Activated CD8-positive, alpha-beta T cell treated with anti-CD3 and anti-CD28 coated beads for 36 hours (primary cell): ENCODE measurements at regions not wholly inside any gene's neighbourhood (a gene's known extent, or its start where the extent isn't known, plus 50 kb on each side); places are given as distances from the start of the nearest gene placed in this dataset.

ENCODE experiments used
- ATAC-seq: fragments of 200-7000 bp; cut with Tn5 transposase; one replicate; pipeline ENCODE4 v1.10.0; 2021; ENCODE audit warnings: mild to moderate bottlenecking, moderate library complexity
- CTCF ChIA-PET: fragments of 350-600 bp; sonication (Branson Sonifier 250); formaldehyde crosslinking; loops from one replicate; lab custom pipeline; 2021; ENCODE audit warnings: antibody characterized with exemption; lab: Charles Lee
- POLR2A ChIA-PET: fragments of 350-600 bp; sonication (Branson Sonifier 250); formaldehyde crosslinking; loops from one replicate; lab custom pipeline; 2021; ENCODE audit warnings: antibody characterized with exemption; lab: Charles Lee
- DNase-seq: peaks from one replicate; pipeline ENCODE4 v3.0.0-alpha.2; 2020
- H3K27ac Mint-ChIP-seq: one replicate; pipeline ENCODE4 v1.8.0; 2021; ENCODE audit warnings: mild to moderate bottlenecking, mixed read lengths
- H3K27me3 Mint-ChIP-seq: one replicate; pipeline ENCODE4 v1.8.0; 2021; ENCODE audit warnings: mixed read lengths
- H3K36me3 Mint-ChIP-seq: one replicate; pipeline ENCODE4 v1.8.0; 2021; ENCODE audit warnings: low read depth, mixed read lengths
- H3K4me1 Mint-ChIP-seq: one replicate; pipeline ENCODE4 v1.8.0; 2021; ENCODE audit warnings: low read depth, mixed read lengths
- H3K4me3 Mint-ChIP-seq: one replicate; pipeline ENCODE4 v1.8.0; 2021; ENCODE audit warnings: mild to moderate bottlenecking, moderate library complexity, mixed read lengths
- H3K9me3 Mint-ChIP-seq: one replicate; pipeline ENCODE4 v1.8.0; 2021; ENCODE audit warnings: mixed read lengths
- intact Hi-C: fragments of 100-400 bp; cut with micrococcal nuclease; formaldehyde crosslinking; loops from one replicate; pipeline ENCODE4 v1.10.0; 2022
- TF ChIP-seq, protein P1 (sequence below): fragments of 200-600 bp; IDR thresholded peaks from one replicate; pipeline ENCODE4 v1.8.0; 2022; ENCODE audit warnings: antibody characterized with exemption, mild to moderate bottlenecking

DNA sequence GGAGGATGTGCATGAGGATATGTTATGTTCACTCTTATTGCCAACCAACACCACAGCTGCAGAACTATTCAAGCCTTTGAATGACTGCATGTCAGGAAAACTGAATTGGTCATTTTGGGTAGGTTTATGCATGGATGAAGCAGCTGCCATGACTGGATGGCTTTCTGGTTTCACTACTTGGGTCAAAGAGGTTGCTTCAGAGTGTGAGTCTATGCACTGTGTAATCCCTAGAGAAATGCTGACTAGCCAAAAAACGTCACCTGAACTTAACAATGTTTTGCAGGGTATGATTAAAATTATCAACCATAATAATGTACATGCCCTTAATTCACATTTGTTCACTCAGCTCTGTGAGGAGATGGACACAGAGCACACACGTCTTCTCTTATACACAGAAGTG lies 206.7 kb upstream of the RBBP8 start:
- no peak for DNase-seq

DNA sequence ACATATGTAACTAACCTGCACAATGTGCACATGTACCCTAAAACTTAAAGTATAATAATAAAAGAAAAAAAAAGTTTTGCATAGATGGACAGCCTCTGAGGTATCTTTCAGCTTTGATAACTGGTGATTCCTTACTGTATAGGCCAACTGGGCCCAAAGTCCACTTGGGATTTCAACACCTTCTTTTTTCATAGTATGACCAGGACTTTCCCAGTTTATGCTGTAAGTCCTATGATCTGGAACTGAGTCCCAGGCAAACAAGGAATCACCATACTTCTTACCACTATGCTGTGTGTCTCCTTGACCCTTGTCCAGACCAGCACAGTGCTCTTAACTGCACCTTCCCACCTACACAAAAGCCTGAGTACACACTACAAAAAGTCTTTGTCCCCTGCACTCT lies 205.1 kb upstream of the RBBP8 start:
- DNase-seq: no peak
- no peak overlapping the region for H3K4me3 Mint-ChIP-seq
- no peak overlapping the region for H3K27ac Mint-ChIP-seq
- H3K9me3 Mint-ChIP-seq: no peaks in the 10 kb centered on the region
- H3K4me1 Mint-ChIP-seq: no peaks in the 10 kb centered on the region
- peaks cover 7% of the 10 kb centered on the region for H3K27me3 Mint-ChIP-seq
- intact Hi-C loops: no loop called here
- ChIA-PET POLR2A (no interaction called here), CTCF (no interaction called here)
- H3K36me3 Mint-ChIP-seq: no peaks in the 10 kb centered on the region
- TF ChIP-seq, protein P1, sequence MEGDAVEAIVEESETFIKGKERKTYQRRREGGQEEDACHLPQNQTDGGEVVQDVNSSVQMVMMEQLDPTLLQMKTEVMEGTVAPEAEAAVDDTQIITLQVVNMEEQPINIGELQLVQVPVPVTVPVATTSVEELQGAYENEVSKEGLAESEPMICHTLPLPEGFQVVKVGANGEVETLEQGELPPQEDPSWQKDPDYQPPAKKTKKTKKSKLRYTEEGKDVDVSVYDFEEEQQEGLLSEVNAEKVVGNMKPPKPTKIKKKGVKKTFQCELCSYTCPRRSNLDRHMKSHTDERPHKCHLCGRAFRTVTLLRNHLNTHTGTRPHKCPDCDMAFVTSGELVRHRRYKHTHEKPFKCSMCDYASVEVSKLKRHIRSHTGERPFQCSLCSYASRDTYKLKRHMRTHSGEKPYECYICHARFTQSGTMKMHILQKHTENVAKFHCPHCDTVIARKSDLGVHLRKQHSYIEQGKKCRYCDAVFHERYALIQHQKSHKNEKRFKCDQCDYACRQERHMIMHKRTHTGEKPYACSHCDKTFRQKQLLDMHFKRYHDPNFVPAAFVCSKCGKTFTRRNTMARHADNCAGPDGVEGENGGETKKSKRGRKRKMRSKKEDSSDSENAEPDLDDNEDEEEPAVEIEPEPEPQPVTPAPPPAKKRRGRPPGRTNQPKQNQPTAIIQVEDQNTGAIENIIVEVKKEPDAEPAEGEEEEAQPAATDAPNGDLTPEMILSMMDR: no peak
- no peak for ATAC-seq

More for the DNA sequence above, 206.7 kb upstream of the RBBP8 start:
- no peaks in the 10 kb centered on the region for H3K36me3 Mint-ChIP-seq
- intact Hi-C loops: no loop called here
- no peak overlapping the region for H3K4me3 Mint-ChIP-seq
- TF ChIP-seq, protein P1: no peak
- ChIA-PET POLR2A (no interaction called here), CTCF (no interaction called here)
- no peak for ATAC-seq
- H3K27me3 Mint-ChIP-seq: peaks cover 7% of the 10 kb centered on the region
- no peak overlapping the region for H3K27ac Mint-ChIP-seq
- H3K9me3 Mint-ChIP-seq: no peaks in the 10 kb centered on the region
- H3K4me1 Mint-ChIP-seq: no peaks in the 10 kb centered on the region

DNA sequence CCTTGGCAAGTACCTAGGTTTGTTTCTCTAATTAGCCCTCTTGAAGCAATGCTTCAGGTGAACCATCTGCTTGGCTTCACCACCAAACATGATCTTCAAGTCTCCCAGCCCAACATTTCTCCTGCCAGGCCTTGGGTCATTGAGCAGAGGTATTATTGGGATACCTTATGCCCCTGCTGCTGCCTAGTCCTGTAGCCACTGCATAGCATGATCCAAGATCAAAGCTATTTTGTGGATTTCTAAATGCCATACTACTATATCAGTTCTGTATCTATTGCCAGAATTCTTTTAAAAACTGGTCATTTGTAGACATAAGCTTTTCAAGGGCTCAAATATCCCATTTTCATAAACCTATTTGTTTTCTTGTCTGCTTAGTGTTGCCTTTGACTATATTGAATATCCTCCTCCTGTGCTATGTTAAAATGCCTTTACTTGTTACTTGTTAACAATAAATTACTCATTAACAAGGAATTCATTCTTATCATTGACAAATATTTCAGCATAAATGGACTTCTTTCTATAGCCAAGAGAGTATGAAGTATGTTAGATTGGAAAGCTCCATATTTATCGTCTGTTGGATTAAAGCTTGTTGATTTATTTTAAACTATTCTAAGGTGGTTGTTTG lies 204.5 kb upstream of the RBBP8 start:
- Mint-ChIP-seq H3K27me3 (peaks cover 11% of the 10 kb centered on the region), H3K9me3 (no peaks in the 10 kb centered on the region), H3K27ac (no peak overlapping the region), H3K4me1 (no peaks in the 10 kb centered on the region), H3K4me3 (no peak overlapping the region), H3K36me3 (no peaks in the 10 kb centered on the region)
- ChIA-PET CTCF (no interaction called here), POLR2A (no interaction called here)
- DNase-seq: no peak
- intact Hi-C loops: no loop called here
- TF ChIP-seq, protein P1: no peak
- ATAC-seq: no peak

DNA sequence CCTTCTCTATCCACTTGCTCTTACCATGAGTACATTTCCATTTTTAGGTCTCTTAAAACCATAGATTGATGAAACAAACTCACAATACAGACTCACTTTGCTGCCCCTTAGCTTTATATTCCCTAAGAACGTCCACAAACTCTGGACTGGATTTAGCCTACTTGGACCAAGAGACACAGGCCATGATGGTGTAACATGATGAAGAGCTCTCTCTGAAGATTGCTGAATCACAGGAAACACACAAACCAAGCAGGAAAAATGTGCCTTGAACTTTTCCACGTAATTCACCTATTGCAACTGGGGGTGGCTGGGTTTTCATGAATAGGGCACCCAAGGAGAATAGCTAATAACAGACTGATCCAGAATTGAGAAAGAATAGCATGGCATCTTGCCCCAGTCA lies 201.7 kb upstream of the RBBP8 start:
- no peaks in the 10 kb centered on the region for H3K4me1 Mint-ChIP-seq
- H3K9me3 Mint-ChIP-seq: no peaks in the 10 kb centered on the region
- TF ChIP-seq, protein P1: no peak
- H3K4me3 Mint-ChIP-seq: no peak overlapping the region
- peaks cover 12% of the 10 kb centered on the region for H3K27me3 Mint-ChIP-seq
- DNase-seq (no peak), ATAC-seq (no peak)
- intact Hi-C loops: no loop called here
- ChIA-PET CTCF (no interaction called here), POLR2A (no interaction called here)
- H3K27ac Mint-ChIP-seq: no peak overlapping the region
- H3K36me3 Mint-ChIP-seq: no peaks in the 10 kb centered on the region

DNA sequence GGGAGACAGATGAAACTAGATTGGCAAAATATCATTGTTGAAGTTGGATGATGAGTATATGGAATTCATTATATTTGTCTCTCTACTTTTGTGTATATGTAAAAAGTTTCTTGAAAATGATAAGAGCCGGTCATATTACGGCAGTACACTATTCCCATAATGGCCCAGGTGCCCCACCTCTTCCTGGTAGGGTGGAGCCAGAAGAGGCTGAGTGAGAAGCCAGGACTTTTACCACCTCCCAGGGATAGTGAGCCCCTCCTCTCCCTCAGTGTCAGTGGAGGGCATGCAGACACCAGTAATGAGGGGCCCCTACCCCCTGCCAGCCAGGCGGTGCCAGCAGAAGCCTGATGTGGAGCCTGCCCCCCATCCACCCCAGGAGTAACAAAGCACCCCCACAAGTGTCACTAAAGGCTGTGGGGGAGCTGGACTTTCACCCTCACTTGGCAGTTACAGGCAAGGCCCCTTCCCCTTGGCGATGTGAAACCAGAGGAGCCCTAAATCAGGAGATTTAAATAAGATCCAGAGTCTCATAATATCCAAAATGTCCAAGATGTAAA lies 198.9 kb upstream of the RBBP8 start:
- no peak for DNase-seq
- Mint-ChIP-seq H3K36me3 (no peaks in the 10 kb centered on the region), H3K27ac (no peak overlapping the region), H3K27me3 (peaks cover 5% of the 10 kb centered on the region), H3K9me3 (no peaks in the 10 kb centered on the region), H3K4me3 (no peak overlapping the region), H3K4me1 (peaks cover 2% of the 10 kb centered on the region)
- intact Hi-C loops: no loop called here
- TF ChIP-seq, protein P1: no peak
- ChIA-PET CTCF (interaction anchor here (0.6 kb wide), 1 partner anchor 836 kb away, joined by 3 read pairs; no protein-coding TSS in a partner anchor), POLR2A (no interaction called here)
- no peak for ATAC-seq
